ENCODE measurements at regions not wholly inside any gene's neighbourhood (a gene's known extent, or its start where the extent isn't known, plus 50 kb on each side); places are given as distances from the start of the nearest gene placed in this dataset.
"Not testable (repeated sequence)": the region's sequence is repeated elsewhere in the genome, so short reads cannot be mapped to it uniquely, and the experiment has no call there.

DNA sequence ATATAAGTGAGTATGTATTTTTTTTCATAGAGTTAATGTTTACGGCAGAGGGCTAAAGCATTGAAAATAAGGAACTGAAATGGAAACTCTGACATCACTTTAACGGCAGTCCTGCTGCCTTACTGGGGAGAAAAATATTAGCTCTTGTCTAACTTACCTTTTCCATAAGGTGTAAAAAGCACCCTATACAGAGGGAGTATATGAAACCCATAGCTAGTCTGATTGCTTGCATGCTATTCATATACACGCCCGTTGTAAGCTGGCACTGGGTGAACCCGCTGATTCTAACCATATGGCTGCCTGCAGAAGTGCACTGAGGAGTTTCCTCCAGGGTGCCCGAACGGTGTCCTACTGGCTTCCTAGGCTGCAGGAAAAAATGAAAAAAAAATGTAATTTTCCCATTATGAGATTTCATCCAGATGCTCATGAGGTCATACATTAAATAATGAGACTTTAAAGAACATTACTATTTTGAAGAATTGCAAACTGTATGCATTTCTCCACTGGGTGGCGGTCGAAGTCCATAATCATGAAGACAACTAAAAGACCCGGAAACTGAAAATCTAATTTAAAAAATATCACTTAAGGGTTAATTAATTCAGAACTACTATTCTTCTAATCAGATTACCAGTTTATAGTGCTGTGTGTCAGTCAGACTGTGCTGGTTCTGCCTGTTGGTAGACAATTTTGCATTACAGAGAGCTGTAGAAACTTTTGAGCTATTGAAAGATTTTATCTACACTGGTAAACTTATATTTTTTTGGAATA is 144.7 kb downstream of the ALX1 start:
- 13 to 32% methylated on average over 10 of the region's 10 CpGs for WGBS, 2 donors
- Histone ChIP-seq H3K27me3 (no peaks in the 10 kb centered on the region), H3K27ac (no peak overlapping the region), H3K36me3 (no peaks in the 10 kb centered on the region), H3K4me1 (no peaks in the 10 kb centered on the region), H3K9me3 (no peaks in the 10 kb centered on the region), H3K4me3 (no peak overlapping the region)
- intact Hi-C loops (cut with DNase I) = no loop called here
- TF ChIP-seq, protein P1, sequence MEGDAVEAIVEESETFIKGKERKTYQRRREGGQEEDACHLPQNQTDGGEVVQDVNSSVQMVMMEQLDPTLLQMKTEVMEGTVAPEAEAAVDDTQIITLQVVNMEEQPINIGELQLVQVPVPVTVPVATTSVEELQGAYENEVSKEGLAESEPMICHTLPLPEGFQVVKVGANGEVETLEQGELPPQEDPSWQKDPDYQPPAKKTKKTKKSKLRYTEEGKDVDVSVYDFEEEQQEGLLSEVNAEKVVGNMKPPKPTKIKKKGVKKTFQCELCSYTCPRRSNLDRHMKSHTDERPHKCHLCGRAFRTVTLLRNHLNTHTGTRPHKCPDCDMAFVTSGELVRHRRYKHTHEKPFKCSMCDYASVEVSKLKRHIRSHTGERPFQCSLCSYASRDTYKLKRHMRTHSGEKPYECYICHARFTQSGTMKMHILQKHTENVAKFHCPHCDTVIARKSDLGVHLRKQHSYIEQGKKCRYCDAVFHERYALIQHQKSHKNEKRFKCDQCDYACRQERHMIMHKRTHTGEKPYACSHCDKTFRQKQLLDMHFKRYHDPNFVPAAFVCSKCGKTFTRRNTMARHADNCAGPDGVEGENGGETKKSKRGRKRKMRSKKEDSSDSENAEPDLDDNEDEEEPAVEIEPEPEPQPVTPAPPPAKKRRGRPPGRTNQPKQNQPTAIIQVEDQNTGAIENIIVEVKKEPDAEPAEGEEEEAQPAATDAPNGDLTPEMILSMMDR (IDR thresholded peaks at IDR 0.05) = peak in 1 of 4 experiments; percentile 6
- no peak for TF ChIP-seq POLR2AphosphoS5 (IDR thresholded peaks at IDR 0.05)
- no peak for DNase-seq

DNA sequence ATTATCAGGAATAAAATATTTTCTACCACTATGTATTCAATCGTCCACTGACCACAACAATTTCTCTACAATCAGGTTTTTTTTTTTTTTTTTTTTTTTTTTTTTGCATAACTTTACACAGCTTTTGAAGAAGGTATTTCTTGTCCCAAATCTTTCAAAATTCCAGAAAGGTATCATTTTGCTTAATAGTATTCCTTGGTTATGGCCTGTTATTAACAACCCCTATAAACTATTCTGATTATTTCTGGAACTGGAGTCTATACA is 145.3 kb downstream of the ALX1 start:
- Histone ChIP-seq H3K9me3 (no peaks in the 10 kb centered on the region), H3K27me3 (no peaks in the 10 kb centered on the region), H3K4me3 (no peak overlapping the region), H3K4me1 (no peaks in the 10 kb centered on the region), H3K27ac (no peak overlapping the region), H3K36me3 (no peaks in the 10 kb centered on the region)
- intact Hi-C loops (cut with DNase I) = no loop called here
- TF ChIP-seq EP300 (IDR thresholded peaks at IDR 0.05) (no peak), POLR2AphosphoS5 (IDR thresholded peaks at IDR 0.05) (no peak), POLR2A (IDR thresholded peaks at IDR 0.05) (no peak)
- TF ChIP-seq, protein P1 (IDR thresholded peaks at IDR 0.05) = no peak
- WGBS, 2 donors = 8 to 33% methylated on average over 1 of the region's 1 CpG
- DNase-seq = no peak

DNA sequence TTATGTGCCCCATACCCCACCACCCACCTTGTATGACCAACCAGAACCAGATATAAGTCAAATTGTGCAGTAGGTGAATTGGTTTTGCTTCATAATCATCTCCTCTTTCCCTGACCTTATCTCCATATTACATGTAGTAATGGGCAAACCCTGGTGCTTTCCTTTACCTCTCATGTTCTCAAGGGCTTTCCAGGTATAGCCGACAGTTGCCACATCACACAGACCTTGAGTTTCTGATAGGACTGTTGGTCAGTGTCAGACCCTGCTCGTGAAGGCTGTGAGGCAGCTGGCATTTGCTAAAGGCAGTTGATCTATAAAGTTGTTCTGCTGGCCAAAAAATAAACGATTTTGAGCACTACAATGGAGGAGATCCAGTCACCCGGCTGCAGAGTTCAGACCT is 145.9 kb downstream of the ALX1 start:
- no peak for DNase-seq
- Histone ChIP-seq H3K36me3 (no peaks in the 10 kb centered on the region), H3K9me3 (no peaks in the 10 kb centered on the region), H3K27me3 (no peaks in the 10 kb centered on the region), H3K4me1 (no peaks in the 10 kb centered on the region), H3K27ac (no peak overlapping the region), H3K4me3 (no peak overlapping the region)
- WGBS, 2 donors = 58 to 79% methylated on average over 4 of the region's 4 CpGs
- no peak for TF ChIP-seq POLR2AphosphoS5 (IDR thresholded peaks at IDR 0.05)
- TF ChIP-seq EP300 (IDR thresholded peaks at IDR 0.05) = no peak
- TF ChIP-seq, protein P1 (IDR thresholded peaks at IDR 0.05) = no peak
- no peak for TF ChIP-seq POLR2A (IDR thresholded peaks at IDR 0.05)
- intact Hi-C loops (cut with DNase I) = no loop called here

DNA sequence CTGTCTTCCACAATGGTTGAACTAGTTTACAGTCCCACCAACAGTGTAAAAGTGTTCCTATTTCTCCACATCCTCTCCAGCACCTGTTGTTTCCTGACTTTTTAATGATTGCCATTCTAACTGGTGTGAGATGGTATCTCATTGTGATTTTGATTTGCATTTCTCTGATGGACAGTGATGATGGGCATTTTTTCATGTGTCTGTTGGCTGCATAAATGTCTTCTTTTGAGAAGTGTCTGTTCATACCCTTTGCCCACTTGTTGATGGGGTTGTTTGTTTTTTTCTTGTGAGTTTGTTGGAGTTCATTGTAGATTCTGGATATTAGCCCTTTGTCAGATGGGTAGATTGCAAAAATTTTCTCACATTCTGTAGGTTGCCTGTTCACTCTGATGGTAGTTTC is 153.1 kb downstream of the ALX1 start:
- DNase-seq; H3K27ac ChIP-seq; intact Hi-C loops (cut with DNase I); H3K4me1 ChIP-seq; H3K27me3 ChIP-seq; H3K36me3 ChIP-seq; H3K9me3 ChIP-seq; H3K4me3 ChIP-seq: not testable (repeated sequence)

DNA sequence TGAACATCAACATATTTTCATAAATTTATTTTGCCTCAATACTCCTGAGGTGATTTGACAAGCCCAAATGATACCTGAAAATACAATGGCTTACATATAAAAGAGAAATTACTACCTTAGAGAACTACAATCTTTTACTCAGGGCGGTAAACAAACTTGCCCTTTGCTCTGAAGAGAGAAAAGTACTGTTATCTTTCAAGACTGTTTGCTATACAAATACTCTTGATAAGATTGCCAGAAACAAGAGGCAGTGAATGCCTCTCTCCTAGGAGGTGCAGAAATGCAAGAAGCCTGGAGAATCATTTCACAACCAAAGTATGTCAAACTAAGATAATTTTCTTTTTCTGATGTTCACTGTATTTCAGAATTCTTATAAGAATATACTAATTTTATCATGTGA is 160.3 kb downstream of the ALX1 start:
- Histone ChIP-seq H3K9me3 (no peaks in the 10 kb centered on the region), H3K27ac (no peak overlapping the region), H3K4me1 (no peaks in the 10 kb centered on the region), H3K4me3 (no peak overlapping the region), H3K36me3 (no peaks in the 10 kb centered on the region), H3K27me3 (no peaks in the 10 kb centered on the region)
- 18 to 62% methylated on average over 1 of the region's 1 CpG for WGBS, 2 donors
- no peak for DNase-seq
- intact Hi-C loops (cut with DNase I) = no loop called here
- TF ChIP-seq EP300 (IDR thresholded peaks at IDR 0.05) = no peak
- no peak for TF ChIP-seq POLR2A (IDR thresholded peaks at IDR 0.05)
- no peak for TF ChIP-seq POLR2AphosphoS5 (IDR thresholded peaks at IDR 0.05)
- TF ChIP-seq, protein P1 (IDR thresholded peaks at IDR 0.05) = no peak

All from sigmoid colon (tissue), 6 donors.